Activated CD4-positive, alpha-beta T cell treated with anti-CD3 and anti-CD28 coated beads, Interleukin-2, Interleukin-6, amounts not matched to agents 100 ng/mL and 50 ng/mL, durations not matched to agents 16 hours and 8 hours (primary cell): ENCODE measurements at regions not wholly inside any gene's neighbourhood (a gene's known extent, or its start where the extent isn't known, plus 50 kb on each side); places are given as distances from the start of the nearest gene placed in this dataset.

ENCODE experiments used
- DNase-seq: peaks from one replicate; pipeline ENCODE4 v3.0.0-alpha.2; 2020

GRCh38 chr9:108083796-108084352 is 594.3 kb upstream of the KLF4 start:
- DNase-seq, result no peak

- DNase-seq, result no peak
These were observed 593.7 kb upstream of the KLF4 start for GRCh38 chr9:108083160-108083750.

GRCh38 chr9:108081112-108081511 is 591.5 kb upstream of the KLF4 start:
- no peak for DNase-seq

- DNase-seq, result no peak
These were observed 590.7 kb upstream of the KLF4 start for GRCh38 chr9:108080285-108080684.

GRCh38 chr9:108078811-108079210 is 589.2 kb upstream of the KLF4 start:
- DNase-seq, result no peak

- DNase-seq, result no peak
These were observed 588.8 kb upstream of the KLF4 start for GRCh38 chr9:108078375-108078774.

GRCh38 chr9:108077556-108077955 is 588.0 kb upstream of the KLF4 start:
- no peak for DNase-seq

GRCh38 chr9:108074900-108075299 is 585.3 kb upstream of the KLF4 start:
- no peak for DNase-seq

GRCh38 chr9:108073823-108074222 is 584.3 kb upstream of the KLF4 start:
- DNase-seq, result no peak

- no peak for DNase-seq
These were observed 583.2 kb upstream of the KLF4 start for GRCh38 chr9:108072740-108073139.

- DNase-seq, result no peak
These were observed 581.3 kb upstream of the KLF4 start for GRCh38 chr9:108070861-108071260.

- DNase-seq, result no peak
These were observed 580.4 kb upstream of the KLF4 start for GRCh38 chr9:108069991-108070390.

GRCh38 chr9:108062680-108063079 is 573.1 kb upstream of the KLF4 start:
- no peak for DNase-seq

GRCh38 chr9:108060175-108060574 is 570.6 kb upstream of the KLF4 start:
- no peak for DNase-seq

GRCh38 chr9:108058135-108058814 is 568.7 kb upstream of the KLF4 start:
- no peak for DNase-seq

- no peak for DNase-seq
These were observed 568.0 kb upstream of the KLF4 start for GRCh38 chr9:108057421-108058134.

- no peak for DNase-seq
These were observed 567.3 kb upstream of the KLF4 start for GRCh38 chr9:108056805-108057386.

GRCh38 chr9:108056084-108056804 is 566.7 kb upstream of the KLF4 start:
- no peak for DNase-seq

- DNase-seq, result no peak
These were observed 564.6 kb upstream of the KLF4 start for GRCh38 chr9:108054131-108054630.

GRCh38 chr9:108053555-108054061 is 564.0 kb upstream of the KLF4 start:
- DNase-seq, result no peak

GRCh38 chr9:108052431-108053080 is 563.0 kb upstream of the KLF4 start:
- DNase-seq, result no peak

- no peak for DNase-seq
These were observed 561.3 kb upstream of the KLF4 start for GRCh38 chr9:108050894-108051293.
